GM12878 (cell line): ENCODE measurements at regions not wholly inside any gene's neighbourhood (a gene's known extent, or its start where the extent isn't known, plus 50 kb on each side); places are given as distances from the start of the nearest gene placed in this dataset.

Experiments used
- ATAC-seq: fragments of 200-7000 bp; cut with Tn5 transposase; 3 replicates; pipeline ENCODE4 v1.9.1; 2020; ENCODE audit warnings: mild to moderate bottlenecking, moderate library complexity
- BruUV-seq: library from RNA; stranded (reverse); fragments of 400-500 nt; replicated peaks from 2 replicates; lab custom pipeline; 2021; lab: Mats Ljungman, UMichigan
- CTCF ChIA-PET: fragments of 300-600 bp; sonication (Branson Sonifier 250); formaldehyde crosslinking; extraction: SDS; loops from one replicate; lab custom pipeline; 2021; ENCODE audit warnings: inconsistent platforms; lab: Yijun Ruan, JAX
- POLR2A ChIA-PET: fragments of 350-600 bp; formaldehyde crosslinking; extraction: SDS; loops from one replicate; lab custom pipeline; 2021; ENCODE audit warnings: inconsistent platforms; lab: Charles Lee
- RAD21 ChIA-PET: fragments of 300-600 bp; sonication (Branson Sonifier 250); formaldehyde crosslinking; loops from one replicate; lab custom pipeline; 2023; ENCODE audit warnings: antibody characterized with exemption; ENCODE audit not compliant: unreplicated experiment; lab: Charles Lee
- SMC1A ChIA-PET: fragments of 300-600 bp; sonication (Branson Sonifier 250); formaldehyde crosslinking; loops from one replicate; lab custom pipeline; 2023; ENCODE audit not compliant: unreplicated experiment, uncharacterized antibody; lab: Charles Lee
- DNase-seq: peaks from one replicate; pipeline ENCODE4 v3.0.0-alpha.2; 2011; ENCODE audit warnings: low read depth, low spot score
- FAIRE-seq: peaks from 3 replicates; lab custom pipeline; 2011; peaks lifted over from hg19 to GRCh38; lab: Jason Lieb, UNC
- H2AFZ ChIP-seq: 2 replicates; pipeline ENCODE4 v1.6.0; 2011; ENCODE audit warnings: low read depth, low read length, control low read depth; ENCODE audit not compliant: control insufficient read depth
- H3K27ac ChIP-seq: 2 replicates; pipeline ENCODE4 v1.5.1; 2011; ENCODE audit warnings: control low read depth; ENCODE audit not compliant: control insufficient read depth, insufficient read depth
- H3K27me3 ChIP-seq, 2 experiments: replicated peaks in 1 of 2; 2 replicates each; pipeline versions ENCODE4 v1.6.0 to v1.6.1; 2011; ENCODE audit warnings: low read length in 1 of 2; ENCODE audit not compliant: control insufficient read depth in 2 of 2, insufficient read depth in 2 of 2
- H3K36me3 ChIP-seq, 2 experiments: 2 replicates each; pipeline ENCODE4 v1.5.1; 2011; ENCODE audit warnings: low read length in 1 of 2; ENCODE audit not compliant: control insufficient read depth in 2 of 2, insufficient read depth in 2 of 2
- H3K4me1 ChIP-seq: 2 replicates; pipeline ENCODE4 v1.6.1; 2011; ENCODE audit warnings: mild to moderate bottlenecking, low read length, moderate library complexity, mixed read lengths; ENCODE audit not compliant: control insufficient read depth, insufficient read depth
- H3K4me2 ChIP-seq: 2 replicates; pipeline ENCODE4 v1.6.0; 2011; ENCODE audit warnings: control low read depth; ENCODE audit not compliant: control insufficient read depth, insufficient read depth
- H3K4me3 ChIP-seq: fragments of 200-600 bp; sonication (generic); 2 replicates; pipeline ENCODE4 v1.5.1; 2016
- H3K79me2 ChIP-seq: 2 replicates; pipeline ENCODE4 v1.6.0; 2011; ENCODE audit warnings: low read length; ENCODE audit not compliant: control insufficient read depth, insufficient read depth
- H3K9ac ChIP-seq: 2 replicates; pipeline ENCODE4 v1.8.0; 2011; ENCODE audit warnings: low read length, control low read depth, mixed read lengths; ENCODE audit not compliant: control insufficient read depth, insufficient read depth
- H3K9me3 ChIP-seq: replicated peaks from 3 replicates; pipeline ENCODE4 v1.5.1; 2011; ENCODE audit warnings: mild to moderate bottlenecking, low read length; ENCODE audit not compliant: control insufficient read depth, insufficient read depth
- H4K20me1 ChIP-seq: 2 replicates; pipeline ENCODE4 v1.6.0; 2011; ENCODE audit not compliant: control insufficient read depth, insufficient read depth
- ASH2L ChIP-seq: fragments of 300-600, 200-600 bp; sonication (generic); IDR thresholded peaks from 2 replicates; pipeline ENCODE4 v1.6.1; 2017; ENCODE audit warnings: low read depth, mild to moderate bottlenecking, borderline replicate concordance
- BHLHE40 ChIP-seq, 2 experiments: fragments of 450-650 bp in 1 of 2; IDR thresholded peaks; 2 replicates each; pipeline ENCODE4 v1.6.1; 2011 to 2017; ENCODE audit warnings: low read depth in 2 of 2, borderline replicate concordance in 1 of 2, improper control_type of control experiment in 1 of 2, low read length in 1 of 2, mild to moderate bottlenecking in 1 of 2
- BMI1 ChIP-seq: fragments of 450-650 bp; IDR thresholded peaks from 2 replicates; pipeline ENCODE4 v1.6.1; 2016; ENCODE audit warnings: mild to moderate bottlenecking, moderate library complexity, borderline replicate concordance
- GATAD2B ChIP-seq: fragments of 450-650 bp; conservative IDR thresholded peaks from 2 replicates; pipeline ENCODE4 v1.6.1; 2017; ENCODE audit warnings: low read depth, mild to moderate bottlenecking, moderate library complexity
- HDAC2 ChIP-seq: fragments of 200-600 bp; sonication (generic); IDR thresholded peaks from 2 replicates; pipeline ENCODE4 v1.6.1; 2017
- IRF4 ChIP-seq: IDR thresholded peaks from 2 replicates; pipeline ENCODE4 v1.6.1; 2011; ENCODE audit warnings: low read depth, low read length
- LARP7 ChIP-seq: fragments of 450-650 bp; IDR thresholded peaks from 2 replicates; pipeline ENCODE4 v1.6.1; 2017; ENCODE audit warnings: mild to moderate bottlenecking
- NBN ChIP-seq: fragments of 450-650 bp; IDR thresholded peaks from 2 replicates; pipeline ENCODE4 v1.6.1; 2016
- NFIC ChIP-seq: IDR thresholded peaks from 2 replicates; pipeline ENCODE4 v1.6.1; 2012; ENCODE audit warnings: low read depth, mild to moderate bottlenecking, inconsistent platforms, low read length, moderate library complexity
- NR2C1 ChIP-seq: fragments of 450-650 bp; IDR thresholded peaks from 2 replicates; pipeline ENCODE4 v1.6.1; 2017; ENCODE audit warnings: antibody characterized with exemption, mild to moderate bottlenecking, moderate library complexity
- POLR2A ChIP-seq: IDR thresholded peaks from 2 replicates; pipeline ENCODE4 v1.6.1; 2011; ENCODE audit warnings: low read depth, mild to moderate bottlenecking, low read length
- POU2F2 ChIP-seq: IDR thresholded peaks from 3 replicates; pipeline ENCODE4 v1.6.1; 2011; ENCODE audit warnings: low read depth, mild to moderate bottlenecking, low read length, borderline replicate concordance
- RAD21 ChIP-seq: IDR thresholded peaks from 2 replicates; pipeline ENCODE4 v1.6.1; 2011; ENCODE audit warnings: mild to moderate bottlenecking, low read depth, low read length, moderate library complexity; ENCODE audit not compliant: insufficient read depth
- SMC3 ChIP-seq: IDR thresholded peaks from 2 replicates; pipeline ENCODE4 v1.6.1; 2011; ENCODE audit warnings: low read length, improper control_type of control experiment, borderline replicate concordance
- SRF ChIP-seq, 2 experiments: IDR thresholded peaks; 2 replicates each; pipeline ENCODE4 v1.6.1; 2011; ENCODE audit warnings: low read depth in 2 of 2, low read length in 2 of 2, mild to moderate bottlenecking in 1 of 2, moderate library complexity in 1 of 2
- STAT1 ChIP-seq: fragments of 450-650 bp; conservative IDR thresholded peaks from 2 replicates; pipeline ENCODE4 v1.6.1; 2014; ENCODE audit warnings: antibody characterized with exemption, mild to moderate bottlenecking
- YBX1 ChIP-seq: fragments of 450-650 bp; IDR thresholded peaks from 2 replicates; pipeline ENCODE4 v1.6.1; 2016; ENCODE audit warnings: antibody characterized with exemption
- ZNF384 ChIP-seq: IDR thresholded peaks from 2 replicates; pipeline ENCODE4 v1.6.1; 2012; ENCODE audit warnings: low read depth, mild to moderate bottlenecking, low read length, improper control_type of control experiment, borderline replicate concordance
- in situ Hi-C: fragments of 300-500 bp; cut with MboI; formaldehyde crosslinking; loops from 9 replicates; pipeline ENCODE4 v1.14.3; 2018; ENCODE audit warnings: mixed read lengths
- intact Hi-C: fragments of 100-400 bp; cut with micrococcal nuclease; formaldehyde crosslinking; loops from one replicate; pipeline ENCODE4 v1.14.2; 2022; ENCODE audit not compliant: unreplicated experiment
- TF ChIP-seq, protein P1 (sequence below): IDR thresholded peaks from 2 replicates; pipeline ENCODE4 v1.6.1; 2011; ENCODE audit warnings: low read depth, low read length, improper control_type of control experiment, borderline replicate concordance

DNA sequence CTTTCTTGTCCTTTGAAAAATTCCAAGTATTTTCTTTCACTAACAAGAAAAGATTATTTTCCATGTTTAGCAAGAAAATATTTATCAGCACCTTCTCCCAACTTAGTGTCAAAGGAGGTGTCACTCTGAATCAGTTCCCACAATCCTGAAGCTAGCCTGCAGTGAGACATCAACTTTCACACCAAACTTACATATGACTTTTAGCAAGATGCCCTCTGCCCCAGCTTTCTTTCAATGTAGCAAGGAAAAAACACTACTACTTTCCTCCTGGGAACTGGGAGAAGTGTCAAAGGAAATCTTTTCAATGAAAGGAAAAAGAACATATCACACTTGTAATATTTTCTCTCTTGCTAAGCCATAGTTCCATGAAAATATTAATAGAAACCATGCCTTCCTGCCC lies 50.9 kb upstream of the PALMD start:
- Histone ChIP-seq H3K4me3 (no peak overlapping the region), H3K27me3 (0 out of 4 replicates have a peak, but pooled peaks cover 0 to 2% of the 10 kb centered on the region in 2 experiments), H3K27ac (no peak overlapping the region), H3K4me1 (no peaks in the 10 kb centered on the region), H3K4me2 (no peak overlapping the region), H3K79me2 (no peaks in the 10 kb centered on the region), H3K9me3 (no peaks in the 10 kb centered on the region), H4K20me1 (no peaks in the 10 kb centered on the region), H3K36me3 (no peaks in the 10 kb centered on the region), H2AFZ (no peak overlapping the region), H3K9ac (no peak overlapping the region)
- ATAC-seq (no peak), DNase-seq (no peak), FAIRE-seq (no peak)
- POLR2A ChIA-PET = no interaction called here
- SMC1A ChIA-PET = interaction anchor here (1.3 to 1.5 kb wide), 2 partner anchors 10 to 14 kb away, joined by 3 to 4 read pairs; no protein-coding TSS in a partner anchor
- RAD21 ChIA-PET = no interaction called here
- CTCF ChIA-PET = interaction anchor here (1.6 kb wide), 1 partner anchor 120 kb away, joined by 3 read pairs; no protein-coding TSS in a partner anchor
- no TSS peak for BruUV-seq
- in situ Hi-C loops (no loop called here), intact Hi-C loops (no loop called here)
- TF ChIP-seq STAT1 (no peak), NFIC (no peak), ASH2L (no peak), SRF (IDR thresholded peaks at IDR 0.05; ENCODE audit: low read depth in 2 of 2, low read length in 2 of 2) (no peak), ZNF384 (no peak), HDAC2 (no peak), LARP7 (no peak), RAD21 (no peak), YBX1 (no peak), GATAD2B (no peak), POLR2A (no peak), IRF4 (no peak), SMC3 (no peak), NBN (no peak), BMI1 (no peak), NR2C1 (no peak), BHLHE40 (IDR thresholded peaks at IDR 0.05; ENCODE audit: borderline replicate concordance in 1 of 2, low read depth in 2 of 2, low read length in 1 of 2) (no peak), POU2F2 (no peak)
- TF ChIP-seq, protein P1, sequence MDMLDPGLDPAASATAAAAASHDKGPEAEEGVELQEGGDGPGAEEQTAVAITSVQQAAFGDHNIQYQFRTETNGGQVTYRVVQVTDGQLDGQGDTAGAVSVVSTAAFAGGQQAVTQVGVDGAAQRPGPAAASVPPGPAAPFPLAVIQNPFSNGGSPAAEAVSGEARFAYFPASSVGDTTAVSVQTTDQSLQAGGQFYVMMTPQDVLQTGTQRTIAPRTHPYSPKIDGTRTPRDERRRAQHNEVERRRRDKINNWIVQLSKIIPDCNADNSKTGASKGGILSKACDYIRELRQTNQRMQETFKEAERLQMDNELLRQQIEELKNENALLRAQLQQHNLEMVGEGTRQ = no peak
